Uterus (tissue), 2 donors: ENCODE measurements at regions not wholly inside any gene's neighbourhood (a gene's known extent, or its start where the extent isn't known, plus 50 kb on each side); places are given as distances from the start of the nearest gene placed in this dataset.

ENCODE experiments used
- CTCF ChIP-seq, 4 experiments: fragments of 200-600 bp in 2 of 4; fragments of 450-650 bp in 2 of 4; sonication (generic) in 2 of 4; IDR thresholded peaks; one replicate each; pipeline ENCODE4 v1.5.1; 2016 to 2019; ENCODE audit warnings: antibody characterized with exemption in 4 of 4, mild to moderate bottlenecking in 2 of 4, moderate library complexity in 1 of 4
- POLR2A ChIP-seq, 2 donors: fragments of 450-650 bp; IDR thresholded peaks; one replicate each; pipeline ENCODE4 v1.6.1; 2016; ENCODE audit warnings: antibody characterized with exemption in 2 of 2, mild to moderate bottlenecking in 1 of 2, moderate library complexity in 1 of 2

- TF ChIP-seq CTCF (IDR thresholded peaks at IDR 0.05) (no peak), POLR2A (IDR thresholded peaks at IDR 0.05) (no peak)
Observed at GRCh38 chr5:77866198-77866597, 90.1 kb upstream of the TBCA start.
